ENCODE measurements at regions not wholly inside any gene's neighbourhood (a gene's known extent, or its start where the extent isn't known, plus 50 kb on each side); places are given as distances from the start of the nearest gene placed in this dataset.
"Not testable (repeated sequence)": the region's sequence is repeated elsewhere in the genome, so short reads cannot be mapped to it uniquely, and the experiment has no call there.

GRCh38 chr7:76809856-76810255, 182.8 kb upstream of the POMZP3 start:
- H3K27ac ChIP-seq (ENCODE audit: low read depth in 1 of 2, low read length in 2 of 2); H3K4me3 ChIP-seq (ENCODE audit: low read depth in 1 of 3, low read length in 3 of 3); H3K4me1 ChIP-seq (ENCODE audit: control insufficient read depth in 4 of 4, insufficient read depth in 4 of 4, low read length in 3 of 4); H3K9ac ChIP-seq (ENCODE audit: low read depth in 1 of 2, low read length in 2 of 2); H3K36me3 ChIP-seq (ENCODE audit: control insufficient read depth in 4 of 4, insufficient read depth in 3 of 4, low read depth in 1 of 4, low read length in 3 of 4); H3K9me3 ChIP-seq (ENCODE audit: control insufficient read depth in 4 of 4, low read length in 3 of 4); H3K27me3 ChIP-seq (ENCODE audit: control insufficient read depth in 4 of 4, insufficient read depth in 4 of 4, low read length in 3 of 4); DNase-seq (ENCODE audit: low spot score): not testable (repeated sequence)
- 95% methylated on average over 4 of the region's 4 CpGs for WGBS

DNA sequence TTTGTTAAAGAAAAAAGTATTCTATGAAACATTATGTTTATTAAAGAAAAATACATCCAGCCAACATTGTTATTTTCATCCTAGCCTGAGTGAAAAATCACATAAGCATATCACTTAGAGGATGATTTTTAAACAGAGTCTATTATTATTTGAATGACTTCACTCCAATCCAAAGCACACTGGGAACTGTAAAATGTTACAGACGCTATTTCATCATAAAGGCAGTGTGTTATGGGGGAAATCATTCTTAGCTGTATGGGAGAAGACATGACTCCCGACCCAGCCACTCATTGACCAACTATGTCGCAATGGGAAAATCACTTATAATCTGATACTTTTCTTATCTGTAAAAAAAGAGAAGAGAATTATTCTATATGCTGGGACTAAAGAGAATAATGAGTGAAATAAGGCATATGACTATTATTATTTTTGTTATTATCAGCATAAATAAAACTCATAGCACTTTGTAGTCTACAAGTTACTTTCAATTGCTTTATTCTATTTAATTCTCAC, 180.6 kb upstream of the POMZP3 start:
- H3K9ac ChIP-seq (ENCODE audit: low read depth in 1 of 2, low read length in 2 of 2); H3K27ac ChIP-seq (ENCODE audit: low read depth in 1 of 2, low read length in 2 of 2); H3K9me3 ChIP-seq (ENCODE audit: control insufficient read depth in 4 of 4, low read length in 3 of 4); H3K4me1 ChIP-seq (ENCODE audit: control insufficient read depth in 4 of 4, insufficient read depth in 4 of 4, low read length in 3 of 4); DNase-seq (ENCODE audit: low spot score); H3K27me3 ChIP-seq (ENCODE audit: control insufficient read depth in 4 of 4, insufficient read depth in 4 of 4, low read length in 3 of 4); H3K4me3 ChIP-seq (ENCODE audit: low read depth in 1 of 3, low read length in 3 of 3); H3K36me3 ChIP-seq (ENCODE audit: control insufficient read depth in 4 of 4, insufficient read depth in 3 of 4, low read depth in 1 of 4, low read length in 3 of 4): not testable (repeated sequence)
- WGBS = 77% methylated on average over 3 of the region's 3 CpGs

DNA sequence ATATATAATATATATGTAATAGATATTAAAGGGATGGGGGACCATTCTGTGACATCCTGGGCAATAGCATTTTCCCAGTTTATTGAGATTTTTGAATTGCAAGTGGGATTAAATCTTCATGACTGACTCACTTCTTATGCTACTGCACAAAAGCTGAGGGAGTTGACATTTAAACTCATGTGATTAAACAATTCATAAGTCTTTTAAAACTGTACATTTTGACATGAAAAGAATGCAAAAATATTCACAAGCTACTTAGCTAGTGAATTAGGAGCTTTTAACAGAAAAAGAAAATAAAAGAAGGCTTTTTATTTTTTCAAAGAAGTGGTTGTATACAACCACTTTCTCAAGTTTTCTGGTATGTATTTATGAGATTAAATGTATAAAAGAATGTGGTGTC, 179.4 kb upstream of the POMZP3 start:
- H3K36me3 ChIP-seq (ENCODE audit: control insufficient read depth in 4 of 4, insufficient read depth in 3 of 4, low read depth in 1 of 4, low read length in 3 of 4); H3K27ac ChIP-seq (ENCODE audit: low read depth in 1 of 2, low read length in 2 of 2); DNase-seq (ENCODE audit: low spot score); H3K27me3 ChIP-seq (ENCODE audit: control insufficient read depth in 4 of 4, insufficient read depth in 4 of 4, low read length in 3 of 4); H3K9me3 ChIP-seq (ENCODE audit: control insufficient read depth in 4 of 4, low read length in 3 of 4); H3K4me3 ChIP-seq (ENCODE audit: low read depth in 1 of 3, low read length in 3 of 3); H3K9ac ChIP-seq (ENCODE audit: low read depth in 1 of 2, low read length in 2 of 2); H3K4me1 ChIP-seq (ENCODE audit: control insufficient read depth in 4 of 4, insufficient read depth in 4 of 4, low read length in 3 of 4): not testable (repeated sequence)

GRCh38 chr7:76806010-76806409, 178.9 kb upstream of the POMZP3 start:
- H3K9me3 ChIP-seq (ENCODE audit: control insufficient read depth in 4 of 4, low read length in 3 of 4); H3K36me3 ChIP-seq (ENCODE audit: control insufficient read depth in 4 of 4, insufficient read depth in 3 of 4, low read depth in 1 of 4, low read length in 3 of 4); DNase-seq (ENCODE audit: low spot score); H3K4me3 ChIP-seq (ENCODE audit: low read depth in 1 of 3, low read length in 3 of 3); H3K27me3 ChIP-seq (ENCODE audit: control insufficient read depth in 4 of 4, insufficient read depth in 4 of 4, low read length in 3 of 4); H3K9ac ChIP-seq (ENCODE audit: low read depth in 1 of 2, low read length in 2 of 2); H3K27ac ChIP-seq (ENCODE audit: low read depth in 1 of 2, low read length in 2 of 2); H3K4me1 ChIP-seq (ENCODE audit: control insufficient read depth in 4 of 4, insufficient read depth in 4 of 4, low read length in 3 of 4): not testable (repeated sequence)
- WGBS = 67% methylated on average over 6 of the region's 6 CpGs

DNA sequence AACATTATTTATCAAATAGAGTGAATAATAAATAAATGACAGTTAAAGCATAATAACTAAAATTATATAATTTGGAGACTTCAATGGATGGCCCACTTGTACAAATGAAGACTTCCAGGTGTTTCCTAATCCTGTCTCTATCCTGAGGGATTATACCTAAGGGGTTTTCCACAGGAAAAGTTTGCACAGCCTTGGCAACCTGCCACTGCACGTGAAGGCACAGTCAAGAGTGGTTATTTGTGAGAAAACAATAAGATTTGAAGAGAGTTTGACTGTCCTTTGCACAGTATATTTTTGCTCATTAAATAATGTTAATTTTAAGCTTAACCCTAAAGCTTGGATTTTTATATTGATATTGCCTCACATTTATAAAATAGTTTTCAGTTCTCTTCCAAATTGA, 178.2 kb upstream of the POMZP3 start:
- H3K27ac ChIP-seq (ENCODE audit: low read depth in 1 of 2, low read length in 2 of 2); H3K9me3 ChIP-seq (ENCODE audit: control insufficient read depth in 4 of 4, low read length in 3 of 4); H3K4me3 ChIP-seq (ENCODE audit: low read depth in 1 of 3, low read length in 3 of 3); DNase-seq (ENCODE audit: low spot score); H3K9ac ChIP-seq (ENCODE audit: low read depth in 1 of 2, low read length in 2 of 2); H3K27me3 ChIP-seq (ENCODE audit: control insufficient read depth in 4 of 4, insufficient read depth in 4 of 4, low read length in 3 of 4); H3K4me1 ChIP-seq (ENCODE audit: control insufficient read depth in 4 of 4, insufficient read depth in 4 of 4, low read length in 3 of 4); H3K36me3 ChIP-seq (ENCODE audit: control insufficient read depth in 4 of 4, insufficient read depth in 3 of 4, low read depth in 1 of 4, low read length in 3 of 4): not testable (repeated sequence)
- 21% methylated on average over 1 of the region's 1 CpG for WGBS

- H3K36me3 ChIP-seq (ENCODE audit: control insufficient read depth in 4 of 4, insufficient read depth in 3 of 4, low read depth in 1 of 4, low read length in 3 of 4); DNase-seq (ENCODE audit: low spot score); H3K27ac ChIP-seq (ENCODE audit: low read depth in 1 of 2, low read length in 2 of 2); H3K4me1 ChIP-seq (ENCODE audit: control insufficient read depth in 4 of 4, insufficient read depth in 4 of 4, low read length in 3 of 4); H3K9ac ChIP-seq (ENCODE audit: low read depth in 1 of 2, low read length in 2 of 2); H3K27me3 ChIP-seq (ENCODE audit: control insufficient read depth in 4 of 4, insufficient read depth in 4 of 4, low read length in 3 of 4); H3K4me3 ChIP-seq (ENCODE audit: low read depth in 1 of 3, low read length in 3 of 3); H3K9me3 ChIP-seq (ENCODE audit: control insufficient read depth in 4 of 4, low read length in 3 of 4): not testable (repeated sequence)
- 75% methylated on average over 1 of the region's 1 CpG for WGBS
Measured at GRCh38 chr7:76797639-76798038, 170.6 kb upstream of the POMZP3 start.

GRCh38 chr7:76780693-76781092, 153.6 kb upstream of the POMZP3 start:
- not testable (repeated sequence) for H3K27ac ChIP-seq (ENCODE audit: low read depth in 1 of 2, low read length in 2 of 2); H3K27me3 ChIP-seq (ENCODE audit: control insufficient read depth in 4 of 4, insufficient read depth in 4 of 4, low read length in 3 of 4); H3K9ac ChIP-seq (ENCODE audit: low read depth in 1 of 2, low read length in 2 of 2); H3K9me3 ChIP-seq (ENCODE audit: control insufficient read depth in 4 of 4, low read length in 3 of 4); DNase-seq (ENCODE audit: low spot score); H3K36me3 ChIP-seq (ENCODE audit: control insufficient read depth in 4 of 4, insufficient read depth in 3 of 4, low read depth in 1 of 4, low read length in 3 of 4); H3K4me3 ChIP-seq (ENCODE audit: low read depth in 1 of 3, low read length in 3 of 3); H3K4me1 ChIP-seq (ENCODE audit: control insufficient read depth in 4 of 4, insufficient read depth in 4 of 4, low read length in 3 of 4)
